C4-2B (cell line): ENCODE measurements at regions not wholly inside any gene's neighbourhood (a gene's known extent, or its start where the extent isn't known, plus 50 kb on each side); places are given as distances from the start of the nearest gene placed in this dataset.

Experiments
- H3K27ac ChIP-seq: fragments of 450-650 bp; 2 replicates; pipeline ENCODE4 v1.5.1; 2017
- CTCF ChIP-seq: fragments of 450-650 bp; conservative IDR thresholded peaks from 2 replicates; pipeline ENCODE4 v1.5.1; 2017; ENCODE audit warnings: mild to moderate bottlenecking
- ZFX ChIP-seq: fragments of 450-650 bp; IDR thresholded peaks from 2 replicates; pipeline ENCODE4 v1.6.1; 2017

- no peak overlapping the region for H3K27ac ChIP-seq
- TF ChIP-seq ZFX (no peak), CTCF (no peak)
Measured at GRCh38 chr1:157288996-157289395, 150.8 kb upstream of the ETV3 start.

GRCh38 chr1:157288492-157288891 lies 150.3 kb upstream of the ETV3 start:
- no peak overlapping the region for H3K27ac ChIP-seq
- TF ChIP-seq ZFX (no peak), CTCF (no peak)

- H3K27ac ChIP-seq, result no peak overlapping the region
- no peak for TF ChIP-seq CTCF
- no peak for TF ChIP-seq ZFX
Measured at GRCh38 chr1:157288006-157288405, 149.8 kb upstream of the ETV3 start.

GRCh38 chr1:157287462-157287861 lies 149.3 kb upstream of the ETV3 start:
- TF ChIP-seq ZFX, result no peak
- no peak for TF ChIP-seq CTCF
- H3K27ac ChIP-seq, result no peak overlapping the region

- TF ChIP-seq ZFX (no peak), CTCF (no peak)
- no peak overlapping the region for H3K27ac ChIP-seq
Measured at GRCh38 chr1:157286646-157287420, 148.6 kb upstream of the ETV3 start.

- no peak for TF ChIP-seq ZFX
- no peak for TF ChIP-seq CTCF
- H3K27ac ChIP-seq, result no peak overlapping the region
Measured at GRCh38 chr1:157286096-157286495, 147.9 kb upstream of the ETV3 start.

- no peak overlapping the region for H3K27ac ChIP-seq
- TF ChIP-seq CTCF (no peak), ZFX (no peak)
Measured at GRCh38 chr1:157284451-157284850, 146.3 kb upstream of the ETV3 start.
